Neural cell (in vitro differentiated cells): ENCODE measurements at regions not wholly inside any gene's neighbourhood (a gene's known extent, or its start where the extent isn't known, plus 50 kb on each side); places are given as distances from the start of the nearest gene placed in this dataset.

Experiments
- H2AFZ ChIP-seq: fragments of 200-600, 300-800 bp; sonication (generic), shearing (Covaris generic); 2 replicates; pipeline ENCODE4 v1.6.0; 2014; ENCODE audit warnings: low read depth, mild to moderate bottlenecking, antibody characterized with exemption, low read length, moderate library complexity
- H3F3A ChIP-seq: fragments of 200-600 bp; shearing (Covaris generic); 2 replicates; pipeline ENCODE4 v1.6.1; 2016; ENCODE audit warnings: mild to moderate bottlenecking, moderate library complexity, mixed read lengths, antibody characterized with exemption, low read length; ENCODE audit not compliant: insufficient read depth, poor library complexity, severe bottlenecking
- H3K27ac ChIP-seq: fragments of 200-600, 300-800 bp; sonication (generic), shearing (Covaris generic); 2 replicates; pipeline ENCODE4 v1.5.1; 2014; ENCODE audit warnings: mild to moderate bottlenecking, low read length, moderate library complexity
- H3K27me3 ChIP-seq: fragments of 300-800, 200-600 bp; sonication (generic), shearing (Covaris generic); 2 replicates; pipeline ENCODE4 v1.6.0; 2014; ENCODE audit warnings: mild to moderate bottlenecking, low read depth, low read length, moderate library complexity; ENCODE audit not compliant: insufficient read depth
- H3K36me3 ChIP-seq: fragments of 300-800, 200-600 bp; sonication (generic), shearing (Covaris generic); 2 replicates; pipeline ENCODE4 v1.5.1; 2014; ENCODE audit warnings: mild to moderate bottlenecking, antibody characterized with exemption, low read length, moderate library complexity; ENCODE audit not compliant: insufficient read depth
- H3K4me2 ChIP-seq: fragments of 300-800, 200-600 bp; sonication (generic), shearing (Covaris generic); 2 replicates; pipeline ENCODE4 v1.6.0; 2014; ENCODE audit warnings: mild to moderate bottlenecking, low read length
- H3K4me3 ChIP-seq: fragments of 300-800, 200-600 bp; sonication (generic), shearing (Covaris generic); 2 replicates; pipeline ENCODE4 v1.5.1; 2014; ENCODE audit warnings: mild to moderate bottlenecking, low read length, moderate library complexity
- H3K79me2 ChIP-seq: fragments of 200-600 bp; shearing (Covaris generic); replicated peaks from 2 replicates; pipeline ENCODE4 v1.6.0; 2014; ENCODE audit warnings: mild to moderate bottlenecking, low read length, moderate library complexity; ENCODE audit not compliant: insufficient read depth
- H3K9ac ChIP-seq: fragments of 300-800, 200-600 bp; sonication (generic), shearing (Covaris generic); 2 replicates; pipeline ENCODE4 v1.6.1; 2016; ENCODE audit warnings: mild to moderate bottlenecking, low read length, mixed read lengths
- H3K9me2 ChIP-seq: fragments of 200-600 bp; shearing (Covaris generic); 2 replicates; pipeline ENCODE4 v1.6.1; 2016; ENCODE audit warnings: mild to moderate bottlenecking, low read length, mixed read lengths; ENCODE audit not compliant: insufficient read depth
- H3K9me3 ChIP-seq: fragments of 200-600, 300-800 bp; sonication (generic), shearing (Covaris generic); 2 replicates; pipeline ENCODE4 v1.6.1; 2016; ENCODE audit warnings: mild to moderate bottlenecking, mixed run types, low read length, moderate library complexity, mixed read lengths
- H4K20me1 ChIP-seq: fragments of 200-600 bp; shearing (Covaris generic); 2 replicates; pipeline ENCODE4 v1.6.1; 2016; ENCODE audit warnings: mild to moderate bottlenecking, mixed run types; ENCODE audit not compliant: insufficient read depth
- CTCF ChIP-seq: fragments of 450-650 bp; IDR thresholded peaks from 2 replicates; pipeline ENCODE4 v1.5.1; 2014; ENCODE audit warnings: antibody characterized with exemption, mild to moderate bottlenecking, moderate library complexity; ENCODE audit not compliant: poor library complexity, severe bottlenecking
- EP300 ChIP-seq: fragments of 450-650 bp; conservative IDR thresholded peaks from 2 replicates; pipeline ENCODE4 v1.6.1; 2014; ENCODE audit warnings: antibody characterized with exemption, mild to moderate bottlenecking, moderate library complexity; ENCODE audit not compliant: poor library complexity, severe bottlenecking
- EZH2 ChIP-seq: fragments of 200-600, 300-800 bp; shearing (Covaris generic), sonication (generic); IDR thresholded peaks from 2 replicates; pipeline ENCODE4 v1.6.1; 2014; ENCODE audit warnings: antibody characterized with exemption, low read length, borderline replicate concordance, mild to moderate bottlenecking; ENCODE audit not compliant: insufficient read depth, poor library complexity, severe bottlenecking
- MXI1 ChIP-seq: fragments of 450-650 bp; conservative IDR thresholded peaks from 2 replicates; pipeline ENCODE4 v1.6.1; 2014; ENCODE audit warnings: antibody characterized with exemption, mild to moderate bottlenecking; ENCODE audit not compliant: poor library complexity, severe bottlenecking
- POLR2AphosphoS5 ChIP-seq: IDR thresholded peaks from 2 replicates; pipeline ENCODE4 v1.6.1; 2012
- RAD21 ChIP-seq: fragments of 450-650 bp; conservative IDR thresholded peaks from 2 replicates; pipeline ENCODE4 v1.6.1; 2014; ENCODE audit warnings: antibody characterized with exemption, mild to moderate bottlenecking, moderate library complexity
- REST ChIP-seq: IDR thresholded peaks from 2 replicates; pipeline ENCODE4 v1.6.1; 2012; ENCODE audit warnings: borderline replicate concordance
- SMC3 ChIP-seq: fragments of 450-650 bp; conservative IDR thresholded peaks from 2 replicates; pipeline ENCODE4 v1.6.1; 2014; ENCODE audit warnings: antibody characterized with exemption, mild to moderate bottlenecking, moderate library complexity; ENCODE audit not compliant: poor library complexity
- TAF1 ChIP-seq: IDR thresholded peaks from 2 replicates; pipeline ENCODE4 v1.6.1; 2012; ENCODE audit warnings: low read depth

GRCh38 chr11:110907629-110908028 lies 195.4 kb upstream of the ARHGAP20 start:
- Histone ChIP-seq H3K4me3 (no peak overlapping the region), H4K20me1 (no peaks in the 10 kb centered on the region), H3K36me3 (no peaks in the 10 kb centered on the region), H3K4me2 (no peak overlapping the region), H3K9me3 (no peaks in the 10 kb centered on the region), H3K79me2 (no peaks in the 10 kb centered on the region), H3K27ac (no peak overlapping the region), H2AFZ (no peak overlapping the region), H3K9me2 (no peaks in the 10 kb centered on the region), H3K9ac (no peak overlapping the region), H3F3A (no peaks in the 10 kb centered on the region), H3K27me3 (no peaks in the 10 kb centered on the region)
- TF ChIP-seq MXI1 (no peak), CTCF (no peak)

GRCh38 chr11:110903830-110904229 lies 191.6 kb upstream of the ARHGAP20 start:
- Histone ChIP-seq H3K36me3 (no peaks in the 10 kb centered on the region), H2AFZ (no peak overlapping the region), H3K27me3 (no peaks in the 10 kb centered on the region), H4K20me1 (no peaks in the 10 kb centered on the region), H3K9me2 (no peaks in the 10 kb centered on the region), H3K4me2 (no peak overlapping the region), H3F3A (no peaks in the 10 kb centered on the region), H3K9me3 (no peaks in the 10 kb centered on the region), H3K27ac (no peak overlapping the region), H3K4me3 (no peak overlapping the region), H3K9ac (no peak overlapping the region), H3K79me2 (no peaks in the 10 kb centered on the region)
- TF ChIP-seq EP300 (no peak), REST (no peak), MXI1 (no peak), POLR2AphosphoS5 (no peak), TAF1 (no peak), EZH2 (no peak), CTCF (no peak), SMC3 (no peak), RAD21 (no peak)
